Stimulated activated CD8-positive, alpha-beta memory T cell treated with anti-CD3 and anti-CD28 coated beads, Interleukin-2, amount 100 ng/mL, for 1 hour (primary cell): ENCODE measurements at regions not wholly inside any gene's neighbourhood (a gene's known extent, or its start where the extent isn't known, plus 50 kb on each side); places are given as distances from the start of the nearest gene placed in this dataset.

Source experiments
- DNase-seq, 2 donors: peaks; one replicate each; pipeline ENCODE4 v3.0.0-alpha.2; 2020; ENCODE audit warnings: low read depth in 2 of 2

DNA sequence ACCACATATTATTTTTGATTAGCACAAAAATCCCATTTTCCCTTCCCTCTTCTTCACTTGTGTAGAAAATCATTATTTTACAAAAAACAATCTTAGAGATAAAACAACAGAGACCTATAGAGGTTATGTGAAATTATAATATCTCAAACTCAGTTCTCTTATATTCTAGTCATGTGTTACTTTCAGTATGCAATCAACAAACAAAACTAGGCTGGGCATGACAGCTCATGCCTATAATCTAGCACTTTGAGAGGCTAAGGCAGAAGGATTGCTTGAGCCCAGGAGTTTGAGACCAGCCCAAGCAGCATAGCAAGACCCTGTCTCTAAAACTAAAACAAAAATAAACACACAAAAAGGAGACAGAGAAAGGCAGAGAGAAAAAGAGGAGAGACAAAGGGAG is 211.4 kb upstream of the SGK1 start:
- no peak for DNase-seq

DNA sequence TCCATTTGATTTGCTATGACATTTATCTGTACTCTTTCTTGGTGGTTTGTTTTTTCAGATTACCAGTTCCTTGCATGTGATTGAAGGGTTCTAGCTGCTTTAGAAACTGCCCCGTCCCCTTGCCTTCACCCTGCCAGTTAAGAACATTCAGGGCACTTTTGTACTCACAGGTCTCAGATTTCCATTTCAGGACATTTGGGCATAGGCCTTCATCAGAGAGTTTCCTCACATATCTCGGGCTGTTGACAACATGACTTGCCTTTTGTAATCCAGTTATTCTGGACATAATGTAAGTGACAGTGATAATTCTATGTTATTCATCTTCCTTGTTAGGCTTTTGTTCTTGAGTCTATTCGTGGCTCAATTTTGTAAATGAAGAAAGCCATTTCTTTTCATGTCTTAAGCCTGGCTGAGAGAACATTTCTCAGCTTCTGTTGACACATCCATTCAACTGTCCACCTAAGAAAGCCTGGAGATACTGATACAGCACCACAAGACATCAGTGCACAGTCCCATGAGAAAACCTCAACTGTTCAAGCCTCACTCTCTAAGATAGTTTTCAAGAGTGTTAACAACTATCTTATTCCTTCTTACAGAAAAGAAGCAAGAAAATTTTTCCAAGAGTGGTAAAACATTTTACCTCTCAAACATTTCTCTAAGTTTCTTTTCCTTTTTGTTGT is 209.3 kb upstream of the SGK1 start:
- DNase-seq: no peak

DNA sequence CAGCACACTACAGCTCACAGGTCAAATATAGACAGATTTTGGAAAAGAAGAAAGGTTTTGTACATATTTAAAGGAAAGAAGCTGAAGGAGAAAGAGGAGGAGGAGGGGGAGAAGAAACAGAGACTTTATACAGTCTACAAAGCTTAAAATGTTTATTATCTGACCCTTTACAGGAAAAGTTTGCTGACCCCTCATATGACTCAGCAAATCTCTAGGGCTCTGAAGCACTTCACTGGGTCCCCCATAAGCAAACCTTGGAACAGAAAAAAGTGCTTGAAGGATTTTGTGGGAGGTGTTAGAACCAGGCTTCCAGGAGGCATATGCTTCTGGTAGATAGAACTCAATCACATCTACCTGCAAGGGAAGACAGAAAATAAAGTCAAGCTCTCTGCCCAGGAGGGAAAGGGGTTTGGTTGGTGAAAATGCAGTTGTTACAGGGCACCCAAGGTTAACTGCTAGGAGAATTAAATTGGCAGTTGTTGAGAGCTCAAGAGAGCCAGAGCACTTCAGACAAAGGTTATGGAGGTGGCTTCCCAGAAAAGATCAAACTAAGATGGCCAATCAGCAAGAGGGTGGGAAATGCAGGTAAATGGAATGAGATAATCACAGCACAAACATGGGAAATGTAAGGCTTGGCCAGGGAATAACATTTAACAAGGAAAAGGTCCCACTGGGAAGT is 207.4 kb upstream of the SGK1 start:
- no peak for DNase-seq

DNA sequence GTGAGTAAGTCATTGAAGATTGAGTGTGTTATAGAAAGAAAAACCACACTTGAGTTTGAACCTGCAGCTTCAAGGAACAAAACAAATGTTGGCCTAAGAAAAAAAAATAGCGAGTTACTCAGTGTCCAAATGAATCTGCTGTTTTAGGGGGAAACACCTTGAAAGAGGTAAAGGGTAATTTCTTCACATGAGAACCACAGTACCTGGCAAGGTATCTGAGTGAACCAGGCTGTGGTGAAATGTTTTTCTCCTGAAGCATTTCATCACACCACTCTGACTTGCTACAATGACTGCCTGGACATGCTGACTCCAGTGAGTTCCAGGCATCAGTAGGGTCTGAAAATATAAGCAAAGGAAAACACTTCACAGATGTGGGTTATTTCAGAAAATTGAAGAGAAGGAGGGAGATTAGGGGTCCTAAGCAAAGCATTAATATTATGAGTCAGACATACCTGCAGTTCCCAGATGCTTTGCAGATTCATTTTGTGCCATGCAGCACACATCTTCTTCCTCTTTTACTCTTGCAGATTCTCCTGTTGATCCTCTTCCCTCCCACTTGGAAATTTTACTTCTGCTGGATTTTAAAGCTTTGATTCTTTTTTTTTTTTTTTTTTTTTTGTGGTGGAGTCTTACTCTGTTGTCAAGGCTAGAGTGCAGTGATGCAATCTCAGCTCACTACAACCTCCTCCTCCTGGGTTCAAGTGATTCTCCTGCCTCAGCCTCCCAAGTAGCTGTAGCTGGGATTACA is 206.2 kb upstream of the SGK1 start:
- no peak for DNase-seq

DNA sequence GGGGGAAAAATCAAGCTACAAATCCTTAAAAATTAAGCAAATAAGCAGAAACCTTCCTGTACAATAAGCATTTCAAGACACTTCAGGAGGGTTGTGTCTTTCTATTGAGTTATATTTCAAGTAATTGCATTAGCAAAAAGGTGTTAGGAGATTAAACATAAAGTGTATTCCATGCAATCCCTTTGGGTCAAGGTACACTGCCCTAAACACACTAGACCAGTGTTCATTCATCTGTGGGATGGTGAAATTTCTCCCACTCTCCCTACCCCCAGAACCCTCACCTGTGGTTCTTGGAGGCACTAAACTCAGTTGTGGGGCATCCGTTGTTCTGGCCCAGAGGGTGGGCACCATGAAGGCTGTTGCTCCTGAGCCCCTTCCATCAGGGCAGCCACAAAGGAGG is 205.1 kb upstream of the SGK1 start:
- DNase-seq: no peak

GRCh38 chr6:134521116-134521501 is 203.2 kb upstream of the SGK1 start:
- no peak for DNase-seq

- no peak for DNase-seq
Observed at GRCh38 chr6:134520181-134521115, 202.5 kb upstream of the SGK1 start.

DNA sequence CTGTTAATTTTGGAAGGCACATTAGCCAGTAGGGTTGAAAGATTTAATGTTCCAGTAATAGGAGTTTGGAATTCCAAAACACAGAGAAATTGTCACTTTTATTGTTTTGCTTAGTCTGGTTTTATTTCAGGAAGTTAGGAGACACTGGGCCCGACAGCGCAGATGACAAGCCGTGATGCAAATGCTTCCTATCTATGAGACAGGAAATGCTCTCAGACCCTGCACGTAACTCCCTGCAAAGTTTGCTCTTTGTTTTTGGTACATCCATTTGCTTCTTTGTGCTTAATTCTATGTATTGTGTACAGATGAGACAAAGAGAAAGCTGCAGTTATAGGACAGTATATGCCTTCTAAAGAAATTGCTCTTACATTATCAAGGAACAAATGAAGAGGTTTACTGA is 201.6 kb upstream of the SGK1 start:
- DNase-seq: no peak

- DNase-seq: no peak
Observed at GRCh38 chr6:134517868-134518267, 200.0 kb upstream of the SGK1 start.

DNA sequence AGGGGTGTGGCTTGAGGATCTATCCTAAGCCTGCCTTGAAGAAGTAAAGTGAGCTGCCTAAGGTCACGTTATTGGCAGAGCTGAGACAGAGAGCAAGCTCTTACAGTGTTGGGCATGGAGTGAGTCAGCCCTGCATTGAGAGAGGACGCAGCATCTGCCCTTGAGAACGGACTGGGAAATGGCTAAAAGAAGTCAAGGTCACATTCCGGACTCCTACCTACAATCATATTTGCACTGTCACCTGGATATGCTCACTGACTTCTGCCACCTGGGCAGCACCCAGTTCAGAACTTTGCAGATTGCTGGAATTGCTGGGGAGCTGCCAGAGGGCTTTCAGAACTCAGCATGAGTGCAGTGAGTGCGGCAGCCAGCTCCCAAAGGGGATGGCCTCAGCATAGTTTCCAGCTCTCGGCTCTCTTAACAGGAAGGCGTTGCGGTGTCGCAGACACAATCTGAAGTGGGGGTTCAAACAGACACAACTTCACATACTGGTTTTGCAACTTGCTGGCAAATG is 199.3 kb upstream of the SGK1 start:
- DNase-seq: no peak

DNA sequence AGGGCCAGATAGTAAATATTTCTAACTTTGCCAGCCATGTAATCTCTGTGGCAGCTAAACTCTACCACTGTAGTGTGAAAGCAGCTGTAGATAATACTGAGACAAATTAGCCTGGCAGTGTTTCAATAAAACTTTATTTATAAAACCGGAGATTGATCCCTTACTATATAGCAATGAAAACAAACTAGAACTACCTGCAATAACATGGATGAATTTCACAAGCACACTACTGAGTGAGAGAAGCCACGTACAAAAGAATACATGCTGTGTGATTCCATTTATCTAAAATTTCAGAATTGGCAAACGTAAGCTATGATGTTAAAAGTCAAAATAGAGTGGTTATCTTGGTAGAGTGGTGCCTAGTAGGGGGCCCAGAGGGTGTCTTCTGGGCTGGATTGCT is 198.7 kb upstream of the SGK1 start:
- no peak for DNase-seq

DNA sequence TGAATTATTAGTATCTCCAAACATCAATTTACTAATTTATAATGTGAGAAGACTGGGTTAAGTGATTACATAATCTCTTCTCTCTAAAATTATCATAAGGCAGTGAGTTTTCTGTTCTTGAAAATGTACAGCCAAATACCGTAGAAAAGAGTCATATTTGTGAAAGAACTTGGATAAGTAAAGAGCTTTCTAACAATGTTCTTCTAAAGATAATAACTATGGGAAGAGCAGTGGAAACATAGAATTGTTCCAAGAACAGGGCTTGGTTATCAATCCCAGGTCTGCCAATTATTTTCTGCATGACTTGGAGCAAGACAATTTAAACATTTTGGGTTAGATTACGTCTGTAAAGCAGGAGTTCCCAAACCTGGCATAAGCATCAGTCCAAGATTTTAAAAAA is 198.1 kb upstream of the SGK1 start:
- no peak for DNase-seq

DNA sequence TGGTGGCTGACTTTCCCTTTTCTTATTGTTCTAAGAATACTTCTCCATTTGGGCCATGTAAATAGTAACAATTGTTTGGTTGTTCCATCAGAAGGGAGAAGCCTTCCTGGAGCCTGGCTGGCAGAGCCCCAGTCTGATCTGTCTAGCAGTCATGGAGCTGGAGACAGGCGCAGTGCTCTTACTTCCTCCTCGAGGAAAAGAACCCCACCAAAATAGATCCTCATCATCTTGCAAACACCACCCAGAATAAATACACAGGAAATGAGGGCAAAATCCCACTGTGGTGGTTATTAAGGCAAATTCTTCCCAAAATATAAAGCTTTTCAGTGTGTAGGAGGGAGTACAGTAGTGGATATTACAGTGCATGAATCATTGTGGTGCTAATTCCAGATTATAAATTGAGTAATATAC is 195.1 kb upstream of the SGK1 start:
- no peak for DNase-seq

DNA sequence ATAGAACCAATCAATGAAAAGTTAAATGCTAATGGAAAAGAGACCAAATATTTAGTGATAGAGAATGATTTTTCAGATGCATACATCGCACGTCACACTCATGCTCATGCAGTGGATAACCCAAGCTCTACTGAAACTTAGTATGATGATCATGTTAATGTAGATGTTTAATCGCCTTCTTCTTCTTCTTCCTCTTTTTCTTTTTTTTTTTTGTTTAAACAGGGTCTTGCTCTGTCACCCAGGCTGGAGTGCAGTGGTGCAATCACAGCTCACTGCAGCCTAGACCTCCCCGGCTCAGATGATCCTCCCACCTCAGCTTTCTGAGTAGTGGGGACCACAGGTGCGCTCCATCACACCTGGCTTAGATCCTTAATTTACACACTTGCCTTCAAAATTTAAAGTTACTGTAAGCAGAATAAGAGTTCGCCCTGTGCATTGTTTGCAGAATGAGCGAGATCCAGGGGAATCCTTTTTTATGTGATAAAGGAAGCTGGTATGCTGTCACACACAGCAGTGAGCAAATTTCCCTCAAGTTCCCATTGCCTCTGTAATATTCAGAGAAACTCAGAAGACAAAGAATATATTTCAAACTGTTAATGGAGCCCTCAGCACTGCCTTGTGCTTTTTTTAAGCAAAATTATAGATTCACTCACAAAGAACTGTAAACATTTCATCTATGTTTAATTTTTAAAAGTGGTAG is 194.2 kb upstream of the SGK1 start:
- no peak for DNase-seq

- no peak for DNase-seq
Observed at GRCh38 chr6:134510920-134511319, 193.0 kb upstream of the SGK1 start.

GRCh38 chr6:134510142-134510541 is 192.2 kb upstream of the SGK1 start:
- DNase-seq: no peak

GRCh38 chr6:134508862-134509498 is 191.1 kb upstream of the SGK1 start:
- no peak for DNase-seq

- no peak for DNase-seq
Observed at GRCh38 chr6:134506162-134506561, 188.2 kb upstream of the SGK1 start.

DNA sequence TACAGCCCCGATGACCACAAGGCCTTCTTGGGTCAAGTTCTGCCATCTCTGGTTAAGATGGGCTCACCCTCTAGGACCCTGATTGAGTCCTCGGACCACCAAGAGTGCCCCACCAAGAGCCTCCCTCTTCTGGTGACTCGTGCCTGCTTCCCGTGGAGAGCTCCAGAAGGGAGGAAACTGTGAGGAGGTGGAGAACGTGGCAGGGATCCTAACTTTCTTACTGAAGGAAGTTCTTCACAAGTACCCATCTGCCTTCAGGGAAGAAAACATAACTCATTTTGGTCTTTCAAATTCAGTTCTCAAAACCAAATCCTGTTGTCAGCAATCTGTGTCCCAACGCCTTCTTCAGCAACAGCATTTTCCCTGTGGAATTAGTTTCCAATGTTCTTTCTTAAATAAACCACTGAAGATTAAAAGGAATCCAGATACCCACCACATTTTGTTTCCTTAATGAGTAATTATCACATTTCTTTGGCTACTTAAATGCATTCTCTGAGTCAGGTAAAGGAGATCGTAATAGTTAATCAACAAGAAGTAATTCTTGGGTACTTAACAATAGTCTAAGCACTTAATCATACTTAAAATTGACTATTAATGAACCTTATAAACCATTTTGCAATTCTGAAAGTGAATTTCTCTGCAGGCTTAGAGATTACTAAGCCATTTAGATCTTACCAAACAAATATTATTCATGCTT is 185.8 kb upstream of the SGK1 start:
- no peak for DNase-seq
